Breast epithelium (tissue), 3 donors: ENCODE measurements at regions not wholly inside any gene's neighbourhood (a gene's known extent, or its start where the extent isn't known, plus 50 kb on each side); places are given as distances from the start of the nearest gene placed in this dataset.
"Not testable (repeated sequence)": the region's sequence is repeated elsewhere in the genome, so short reads cannot be mapped to it uniquely, and the experiment has no call there.

Source experiments
- POLR2A ChIP-seq: fragments of 450-650 bp; IDR thresholded peaks from one replicate; pipeline ENCODE4 v1.6.1; 2016; ENCODE audit warnings: antibody characterized with exemption, mild to moderate bottlenecking, moderate library complexity
- TF ChIP-seq, protein P1 (sequence below), 3 donors: fragments of 450-650 bp; IDR thresholded peaks; one replicate each; pipeline ENCODE4 v1.5.1; 2016 to 2017; ENCODE audit warnings: antibody characterized with exemption in 3 of 3, mild to moderate bottlenecking in 3 of 3, moderate library complexity in 3 of 3

- TF ChIP-seq, protein P1, sequence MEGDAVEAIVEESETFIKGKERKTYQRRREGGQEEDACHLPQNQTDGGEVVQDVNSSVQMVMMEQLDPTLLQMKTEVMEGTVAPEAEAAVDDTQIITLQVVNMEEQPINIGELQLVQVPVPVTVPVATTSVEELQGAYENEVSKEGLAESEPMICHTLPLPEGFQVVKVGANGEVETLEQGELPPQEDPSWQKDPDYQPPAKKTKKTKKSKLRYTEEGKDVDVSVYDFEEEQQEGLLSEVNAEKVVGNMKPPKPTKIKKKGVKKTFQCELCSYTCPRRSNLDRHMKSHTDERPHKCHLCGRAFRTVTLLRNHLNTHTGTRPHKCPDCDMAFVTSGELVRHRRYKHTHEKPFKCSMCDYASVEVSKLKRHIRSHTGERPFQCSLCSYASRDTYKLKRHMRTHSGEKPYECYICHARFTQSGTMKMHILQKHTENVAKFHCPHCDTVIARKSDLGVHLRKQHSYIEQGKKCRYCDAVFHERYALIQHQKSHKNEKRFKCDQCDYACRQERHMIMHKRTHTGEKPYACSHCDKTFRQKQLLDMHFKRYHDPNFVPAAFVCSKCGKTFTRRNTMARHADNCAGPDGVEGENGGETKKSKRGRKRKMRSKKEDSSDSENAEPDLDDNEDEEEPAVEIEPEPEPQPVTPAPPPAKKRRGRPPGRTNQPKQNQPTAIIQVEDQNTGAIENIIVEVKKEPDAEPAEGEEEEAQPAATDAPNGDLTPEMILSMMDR (IDR thresholded peaks at IDR 0.05) = not testable (repeated sequence)
- TF ChIP-seq POLR2A = not testable (repeated sequence)
Measured at GRCh38 chr3:26097111-26097510, 307.2 kb downstream of the OXSM start.
